HepG2 (cell line): ENCODE measurements at regions not wholly inside any gene's neighbourhood (a gene's known extent, or its start where the extent isn't known, plus 50 kb on each side); places are given as distances from the start of the nearest gene placed in this dataset.

Source experiments
- ATAC-seq: fragments of 200-7000 bp; cut with Tn5 transposase; 3 replicates; pipeline ENCODE4 v1.9.1; 2020; ENCODE audit warnings: mild to moderate bottlenecking, moderate library complexity
- BruUV-seq: library from RNA; stranded (reverse); fragments of 400-500 nt; replicated peaks from 2 replicates; lab custom pipeline; 2021; lab: Mats Ljungman, UMichigan
- CTCF ChIA-PET: fragments of 300-600 bp; formaldehyde crosslinking; extraction: SDS; loops from one replicate; lab custom pipeline; 2021; ENCODE audit warnings: low total read pairs, inconsistent platforms, low intra/inter-chr PET ratio; lab: Yijun Ruan, JAX
- POLR2A ChIA-PET: fragments of 350-600 bp; sonication (Branson Sonifier 250); formaldehyde crosslinking; loops from one replicate; lab custom pipeline; 2020; ENCODE audit warnings: antibody characterized with exemption, inconsistent platforms; lab: Yijun Ruan, JAX
- DNase-seq: peaks from one replicate; pipeline ENCODE4 v3.0.0-alpha.2; 2015; ENCODE audit warnings: low spot score
- FAIRE-seq: peaks from 3 replicates; lab custom pipeline; 2011; peaks lifted over from hg19 to GRCh38; lab: Jason Lieb, UNC
- H2AFZ ChIP-seq: one replicate; pipeline ENCODE4 v1.6.1; 2011; ENCODE audit warnings: low read length, inconsistent platforms
- H3K27ac ChIP-seq: fragments of 300-600 bp; 3 replicates; pipeline ENCODE4 v1.8.0; 2011; ENCODE audit warnings: mixed run types, mild to moderate bottlenecking, mixed read lengths, low read length, inconsistent platforms; ENCODE audit not compliant: insufficient read depth; ENCODE audit errors: extremely low read length
- H3K27me3 ChIP-seq, 2 experiments: fragments of 200-600 bp in 1 of 2; 2 replicates in 1 of 2; 3 replicates in 1 of 2; pipeline versions ENCODE4 v1.6.0 to v1.8.0; 2011; ENCODE audit warnings: low read length in 2 of 2, mild to moderate bottlenecking in 2 of 2, moderate library complexity in 2 of 2, inconsistent platforms in 1 of 2; ENCODE audit not compliant: insufficient read depth in 2 of 2, control insufficient read depth in 1 of 2
- H3K36me3 ChIP-seq, 2 experiments: fragments of 200-600 bp in 1 of 2; replicated peaks in 1 of 2; 2 replicates in 1 of 2; 3 replicates in 1 of 2; pipeline versions ENCODE4 v1.5.1 to v1.8.0; 2011; ENCODE audit warnings: low read length in 2 of 2, inconsistent platforms in 1 of 2; ENCODE audit not compliant: insufficient read depth in 2 of 2, control insufficient read depth in 1 of 2
- H3K4me1 ChIP-seq: 2 replicates; pipeline ENCODE4 v1.5.1; 2012; ENCODE audit warnings: low read length, inconsistent platforms; ENCODE audit not compliant: insufficient read depth
- H3K4me2 ChIP-seq: 2 replicates; pipeline ENCODE4 v1.6.0; 2011; ENCODE audit warnings: low read depth, low read length, inconsistent platforms
- H3K4me3 ChIP-seq, 3 experiments: fragments of 200-600 bp in 1 of 3; sonication (generic), shearing (Covaris generic) in 1 of 3; replicated peaks in 1 of 3; 2 replicates each; pipeline ENCODE4 v1.5.1; 2011 to 2016; ENCODE audit warnings: low read length in 3 of 3, inconsistent platforms in 2 of 3, low read depth in 2 of 3, mild to moderate bottlenecking in 2 of 3, control low read depth in 1 of 3, mixed read lengths in 1 of 3; ENCODE audit not compliant: insufficient read depth in 1 of 3
- H3K79me2 ChIP-seq: one replicate; pipeline ENCODE4 v1.6.1; 2011; ENCODE audit warnings: low read length, inconsistent platforms; ENCODE audit not compliant: insufficient read depth
- H3K9ac ChIP-seq: 2 replicates; pipeline ENCODE4 v1.6.0; 2011; ENCODE audit warnings: mild to moderate bottlenecking, low read depth, low read length, inconsistent platforms; ENCODE audit not compliant: insufficient read depth
- H3K9me3 ChIP-seq: 2 replicates; pipeline ENCODE4 v1.5.1; 2012; ENCODE audit warnings: mild to moderate bottlenecking, low read length
- H4K20me1 ChIP-seq: 2 replicates; pipeline ENCODE4 v1.6.0; 2011; ENCODE audit warnings: inconsistent platforms, mild to moderate bottlenecking, low read length, moderate library complexity; ENCODE audit not compliant: insufficient read depth
- CENPT ChIP-seq: sonication (generic); formaldehyde crosslinking; IDR thresholded peaks from 2 replicates; pipeline ENCODE4 v1.8.0; 2022; ENCODE audit warnings: low read depth, mild to moderate bottlenecking, moderate library complexity, missing genetic modification reagents
- DNMT3B ChIP-seq: conservative IDR thresholded peaks from 2 replicates; pipeline ENCODE4 v1.6.1; 2016; ENCODE audit warnings: missing biosample characterization, control low read depth
- EP300 ChIP-seq, 3 experiments: sonication (generic) in 1 of 3; formaldehyde crosslinking in 1 of 3; IDR thresholded peaks; 2 replicates each; pipeline versions ENCODE4 v1.5.1 to v1.6.1; 2011 to 2020; ENCODE audit warnings: low read depth in 2 of 3, low read length in 2 of 3, borderline replicate concordance in 1 of 3, improper control_type of control experiment in 1 of 3, mild to moderate bottlenecking in 1 of 3, missing genetic modification reagents in 1 of 3, moderate library complexity in 1 of 3
- GABPA ChIP-seq, 2 experiments: IDR thresholded peaks; 2 replicates each; pipeline ENCODE4 v1.6.1; 2011 to 2016; ENCODE audit warnings: low read depth in 2 of 2, low read length in 1 of 2, missing biosample characterization in 1 of 2, missing genetic modification characterization in 1 of 2
- PPARG ChIP-seq: conservative IDR thresholded peaks from 2 replicates; pipeline ENCODE4 v1.6.1; 2016; ENCODE audit warnings: missing biosample characterization, missing genetic modification reagents
- RBM39 ChIP-seq: fragments of 200-400 bp; formaldehyde crosslinking; IDR thresholded peaks from one replicate; pipeline ENCODE4 v1.6.1; 2018; ENCODE audit warnings: antibody characterized with exemption, mild to moderate bottlenecking, low read depth, low read length; ENCODE audit not compliant: poor library complexity, severe bottlenecking
- SALL2 ChIP-seq: sonication (generic); formaldehyde crosslinking; IDR thresholded peaks from 2 replicates; pipeline ENCODE4 v1.8.1; 2023; ENCODE audit warnings: mild to moderate bottlenecking, missing genetic modification reagents, inconsistent platforms
- ZNF33A ChIP-seq: sonication (generic); formaldehyde crosslinking; IDR thresholded peaks from 2 replicates; pipeline ENCODE4 v1.5.1; 2020; ENCODE audit warnings: missing genetic modification reagents, mild to moderate bottlenecking, moderate library complexity, borderline replicate concordance
- WGBS: methylation state at CpG from one replicate; pipeline ENCODE4 v1.1.6; 2017; ENCODE audit warnings: low lambda C conversion rate; 5-methylcytosine and 5-hydroxymethylcytosine counted together
- in situ Hi-C: cut with HindIII; loops from 2 replicates; pipeline ENCODE4 v1.10.0; 2017; ENCODE audit warnings: low pct_unique_long_range_greater_than_20kb; ENCODE audit not compliant: extremely low pct_ligation_motif_present
- intact Hi-C: fragments of 100-400 bp; cut with micrococcal nuclease; formaldehyde crosslinking; loops from one replicate; pipeline ENCODE4 v1.10.0; 2022; ENCODE audit not compliant: unreplicated experiment
- TF ChIP-seq, protein P1 (sequence below): sonication (generic); formaldehyde crosslinking; conservative IDR thresholded peaks from 2 replicates; pipeline ENCODE4 v1.8.0; 2022; ENCODE audit warnings: mild to moderate bottlenecking, moderate library complexity, missing genetic modification reagents

DNA sequence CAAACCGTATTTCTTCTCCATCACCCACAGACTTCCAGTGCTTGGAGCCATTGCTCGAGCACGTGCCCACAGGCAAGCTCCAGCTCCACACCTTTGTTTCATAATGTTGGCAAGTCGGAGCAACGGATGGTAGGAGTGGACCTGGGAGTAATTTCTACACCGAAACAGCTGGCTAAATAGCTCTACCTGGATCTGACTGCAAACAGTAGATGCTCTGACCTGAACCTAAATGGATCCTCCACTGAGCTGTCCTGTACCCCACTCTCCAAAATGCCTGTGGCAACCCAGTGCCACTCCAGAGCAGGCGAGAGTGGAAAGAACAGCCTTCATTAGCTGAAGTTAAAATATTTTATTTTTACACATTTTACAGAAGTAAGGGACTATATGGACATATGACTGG is 108.7 kb downstream of the BMP4 start:
- BruUV-seq = no TSS peak
- Histone ChIP-seq H3K9me3 (no peaks in the 10 kb centered on the region), H3K4me2 (no peak overlapping the region), H2AFZ (no peak overlapping the region), H3K9ac (no peak overlapping the region), H3K36me3 (no peaks in the 10 kb centered on the region), H3K4me1 (peaks cover 79% of the 10 kb centered on the region), H4K20me1 (no peaks in the 10 kb centered on the region), H3K27me3 (no peaks in the 10 kb centered on the region), H3K4me3 (no peak overlapping the region), H3K27ac (no peak overlapping the region), H3K79me2 (peaks cover 2% of the 10 kb centered on the region)
- DNase-seq = no peak
- in situ Hi-C loops (no loop called here), intact Hi-C loops (loop anchor here (10.0 kb wide), 1 partner anchor 313 kb away; no protein-coding TSS in a partner anchor)
- WGBS = 97% methylated on average over 7 of the region's 7 CpGs
- FAIRE-seq = no peak
- TF ChIP-seq GABPA (IDR thresholded peaks at IDR 0.05; ENCODE audit: low read depth, low read length) = no peak
- no peak for TF ChIP-seq GABPA (CRISPR knock-in tag; IDR thresholded peaks at IDR 0.05; ENCODE audit: low read depth)
- TF ChIP-seq RBM39 = no peak
- no peak for TF ChIP-seq DNMT3B (CRISPR knock-in tag)
- TF ChIP-seq ZNF33A = no peak
- TF ChIP-seq PPARG (CRISPR knock-in tag) = no peak
- TF ChIP-seq, protein P1, sequence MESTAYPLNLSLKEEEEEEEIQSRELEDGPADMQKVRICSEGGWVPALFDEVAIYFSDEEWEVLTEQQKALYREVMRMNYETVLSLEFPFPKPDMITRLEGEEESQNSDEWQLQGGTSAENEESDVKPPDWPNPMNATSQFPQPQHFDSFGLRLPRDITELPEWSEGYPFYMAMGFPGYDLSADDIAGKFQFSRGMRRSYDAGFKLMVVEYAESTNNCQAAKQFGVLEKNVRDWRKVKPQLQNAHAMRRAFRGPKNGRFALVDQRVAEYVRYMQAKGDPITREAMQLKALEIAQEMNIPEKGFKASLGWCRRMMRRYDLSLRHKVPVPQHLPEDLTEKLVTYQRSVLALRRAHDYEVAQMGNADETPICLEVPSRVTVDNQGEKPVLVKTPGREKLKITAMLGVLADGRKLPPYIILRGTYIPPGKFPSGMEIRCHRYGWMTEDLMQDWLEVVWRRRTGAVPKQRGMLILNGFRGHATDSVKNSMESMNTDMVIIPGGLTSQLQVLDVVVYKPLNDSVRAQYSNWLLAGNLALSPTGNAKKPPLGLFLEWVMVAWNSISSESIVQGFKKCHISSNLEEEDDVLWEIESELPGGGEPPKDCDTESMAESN = no peak
- no peak for TF ChIP-seq CENPT
- no peak for TF ChIP-seq SALL2 (CRISPR knock-in tag)
- no peak for TF ChIP-seq EP300 (IDR thresholded peaks at IDR 0.05; ENCODE audit: low read depth in 2 of 2, low read length in 2 of 2)
- TF ChIP-seq EP300 (CRISPR knock-in tag; IDR thresholded peaks at IDR 0.05; ENCODE audit: borderline replicate concordance) = no peak
- ChIA-PET POLR2A (no interaction called here), CTCF (no interaction called here)
- no peak for ATAC-seq
